ENCODE measurements at regions not wholly inside any gene's neighbourhood (a gene's known extent, or its start where the extent isn't known, plus 50 kb on each side); places are given as distances from the start of the nearest gene placed in this dataset.

DNA sequence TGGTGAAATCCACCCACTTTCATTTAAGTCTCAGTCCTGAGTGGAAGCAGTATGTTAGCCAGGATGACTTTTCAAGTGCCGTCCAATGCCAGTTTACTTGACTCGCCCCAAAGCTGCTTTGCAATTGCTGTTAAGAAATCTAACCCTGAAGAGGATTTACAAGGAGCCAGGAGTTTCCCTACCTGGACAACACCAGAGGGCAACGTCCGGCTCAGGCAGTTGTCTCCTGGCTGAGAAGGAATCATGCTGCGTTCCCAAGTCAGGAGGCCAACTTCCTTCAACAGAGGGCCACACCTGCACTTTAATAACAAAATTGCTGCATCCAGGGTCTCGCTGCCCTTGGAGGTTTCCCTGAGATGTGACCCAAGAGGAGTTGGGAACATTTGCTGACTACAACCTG, 65.8 kb downstream of the BOD1 start:
- no peak for TF ChIP-seq CTCF (IDR thresholded peaks at IDR 0.05)
- TF ChIP-seq POLR2A (IDR thresholded peaks at IDR 0.05), result no peak
- Histone ChIP-seq H3K36me3 (ENCODE audit: low read depth, missing control alignments) (no peaks in the 10 kb centered on the region), H3K9me3 (no peaks in the 10 kb centered on the region), H3K27ac (no peak overlapping the region), H3K4me3 (no peak overlapping the region), H3K27me3 (no peaks in the 10 kb centered on the region), H3K4me1 (no peaks in the 10 kb centered on the region)
- 92 to 93% methylated on average over 6 of the region's 6 CpGs for WGBS, 2 donors
- intact Hi-C loops (cut with DNase I; ENCODE audit: low total_unique reads), result no loop called here
- no peak for DNase-seq

- WGBS, 2 donors, result 91 to 93% methylated on average over 3 of the region's 3 CpGs
- TF ChIP-seq CTCF (IDR thresholded peaks at IDR 0.05) (no peak), POLR2A (IDR thresholded peaks at IDR 0.05) (no peak)
Observed at GRCh38 chr5:173549644-173550043, 66.8 kb downstream of the BOD1 start.

GRCh38 chr5:173547579-173547978, 68.9 kb downstream of the BOD1 start:
- Histone ChIP-seq H3K27me3 (no peaks in the 10 kb centered on the region), H3K4me3 (no peak overlapping the region), H3K27ac (no peak overlapping the region), H3K36me3 (ENCODE audit: low read depth, missing control alignments) (no peaks in the 10 kb centered on the region), H3K9me3 (no peaks in the 10 kb centered on the region), H3K4me1 (no peaks in the 10 kb centered on the region)
- no peak for DNase-seq
- no peak for TF ChIP-seq CTCF (IDR thresholded peaks at IDR 0.05)
- no peak for TF ChIP-seq POLR2A (IDR thresholded peaks at IDR 0.05)
- intact Hi-C loops (cut with DNase I; ENCODE audit: low total_unique reads), result no loop called here
- 89 to 100% methylated on average over 2 to 3 of the region's 3 CpGs for whole genome bisulfite sequencing, 2 donors

More at GRCh38 chr5:173549644-173550043, 66.8 kb downstream of the BOD1 start:
- H3K4me1 ChIP-seq, result no peaks in the 10 kb centered on the region
- H3K4me3 ChIP-seq, result no peak overlapping the region
- H3K27ac ChIP-seq, result no peak overlapping the region
- H3K27me3 ChIP-seq, result no peaks in the 10 kb centered on the region
- H3K9me3 ChIP-seq, result no peaks in the 10 kb centered on the region
- DNase-seq, result no peak
- no peaks in the 10 kb centered on the region for H3K36me3 ChIP-seq (ENCODE audit: low read depth, missing control alignments)
- intact Hi-C loops (cut with DNase I; ENCODE audit: low total_unique reads), result no loop called here

- Histone ChIP-seq H3K9me3 (no peaks in the 10 kb centered on the region), H3K36me3 (ENCODE audit: low read depth, missing control alignments) (no peaks in the 10 kb centered on the region), H3K27me3 (no peaks in the 10 kb centered on the region), H3K27ac (no peak overlapping the region), H3K4me1 (no peaks in the 10 kb centered on the region), H3K4me3 (no peak overlapping the region)
- no peak for DNase-seq
- WGBS, 2 donors, result 73 to 92% methylated on average over 8 to 9 of the region's 9 CpGs
- TF ChIP-seq POLR2A (IDR thresholded peaks at IDR 0.05) (no peak), CTCF (IDR thresholded peaks at IDR 0.05) (no peak)
- intact Hi-C loops (cut with DNase I; ENCODE audit: low total_unique reads), result no loop called here
Observed at GRCh38 chr5:173542964-173543363, 73.5 kb downstream of the BOD1 start.

DNA sequence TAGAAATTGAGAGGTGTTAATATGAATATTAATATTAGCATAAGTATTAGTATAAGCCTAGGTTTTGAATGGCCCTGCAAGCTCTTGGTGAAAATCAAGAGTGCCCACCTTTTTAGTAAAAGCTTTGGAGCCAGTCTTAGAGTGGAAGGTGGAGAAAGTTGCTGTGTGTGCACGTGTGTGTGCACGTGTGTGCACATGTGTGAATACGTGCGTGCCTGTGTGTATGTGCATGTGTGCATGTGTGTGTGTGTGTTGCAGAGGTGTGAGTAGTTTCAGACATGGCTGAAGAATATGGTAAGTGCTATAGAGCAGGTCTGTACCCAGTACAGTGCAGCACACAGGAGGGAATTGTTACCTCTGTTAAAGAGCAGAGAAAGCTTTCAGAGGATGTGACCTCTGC, 74.3 kb downstream of the BOD1 start:
- intact Hi-C loops (cut with DNase I; ENCODE audit: low total_unique reads), result no loop called here

More for the DNA sequence above, 74.3 kb downstream of the BOD1 start:
- Histone ChIP-seq H3K36me3 (ENCODE audit: low read depth, missing control alignments) (no peaks in the 10 kb centered on the region), H3K27ac (no peak overlapping the region), H3K27me3 (no peaks in the 10 kb centered on the region), H3K9me3 (no peaks in the 10 kb centered on the region), H3K4me1 (no peaks in the 10 kb centered on the region), H3K4me3 (no peak overlapping the region)
- no peak for DNase-seq
- WGBS, 2 donors, result 91 to 93% methylated on average over 4 of the region's 4 CpGs
- no peak for TF ChIP-seq POLR2A (IDR thresholded peaks at IDR 0.05)
- TF ChIP-seq CTCF (IDR thresholded peaks at IDR 0.05), result no peak
